GM19239 (cell line): ENCODE measurements at regions not wholly inside any gene's neighbourhood (a gene's known extent, or its start where the extent isn't known, plus 50 kb on each side); places are given as distances from the start of the nearest gene placed in this dataset.

ENCODE experiments used
- DNase-seq: peaks from one replicate; pipeline ENCODE4 v3.0.0; 2011; ENCODE audit warnings: low spot score; ENCODE audit not compliant: insufficient read length
- FAIRE-seq: peaks from 2 replicates; lab custom pipeline; 2011; peaks lifted over from hg19 to GRCh38; lab: Jason Lieb, UNC

- DNase-seq (no peak), FAIRE-seq (no peak)
Observed at GRCh38 chr14:98785578-98785977, 486.4 kb downstream of the BCL11B start.

- FAIRE-seq (no peak), DNase-seq (no peak)
Observed at GRCh38 chr14:98786456-98786855, 485.5 kb downstream of the BCL11B start.

GRCh38 chr14:98791661-98792060 lies 480.3 kb downstream of the BCL11B start:
- FAIRE-seq (no peak), DNase-seq (no peak)

GRCh38 chr14:98792171-98792570 lies 479.8 kb downstream of the BCL11B start:
- no peak for FAIRE-seq
- no peak for DNase-seq

GRCh38 chr14:98798099-98798498 lies 473.9 kb downstream of the BCL11B start:
- FAIRE-seq, result no peak
- DNase-seq, result no peak

GRCh38 chr14:98799891-98800290 lies 472.1 kb downstream of the BCL11B start:
- DNase-seq (no peak), FAIRE-seq (no peak)

- no peak for DNase-seq
- no peak for FAIRE-seq
Observed at GRCh38 chr14:98802044-98802443, 470.0 kb downstream of the BCL11B start.

GRCh38 chr14:98803196-98803595 lies 468.8 kb downstream of the BCL11B start:
- DNase-seq, result no peak
- no peak for FAIRE-seq

- no peak for DNase-seq
- FAIRE-seq, result no peak
Observed at GRCh38 chr14:98808494-98809407, 463.2 kb downstream of the BCL11B start.

GRCh38 chr14:98816195-98816594 lies 455.8 kb downstream of the BCL11B start:
- FAIRE-seq (no peak), DNase-seq (no peak)

- FAIRE-seq (no peak), DNase-seq (no peak)
Observed at GRCh38 chr14:98816720-98817119, 455.3 kb downstream of the BCL11B start.

GRCh38 chr14:98819132-98819866 lies 452.7 kb downstream of the BCL11B start:
- no peak for FAIRE-seq
- DNase-seq, result no peak

GRCh38 chr14:98819867-98820206 lies 452.2 kb downstream of the BCL11B start:
- DNase-seq (no peak), FAIRE-seq (no peak)

- FAIRE-seq (no peak), DNase-seq (no peak)
Observed at GRCh38 chr14:98822917-98823316, 449.1 kb downstream of the BCL11B start.

- DNase-seq (no peak), FAIRE-seq (no peak)
Observed at GRCh38 chr14:98826618-98827017, 445.4 kb downstream of the BCL11B start.

- DNase-seq (no peak), FAIRE-seq (no peak)
Observed at GRCh38 chr14:98834119-98834518, 437.9 kb downstream of the BCL11B start.

GRCh38 chr14:98835051-98835824 lies 436.8 kb downstream of the BCL11B start:
- FAIRE-seq (no peak), DNase-seq (no peak)

- FAIRE-seq, result no peak
Observed at GRCh38 chr14:98835825-98836100, 436.2 kb downstream of the BCL11B start.

GRCh38 chr14:98840091-98840490 lies 431.9 kb downstream of the BCL11B start:
- no peak for FAIRE-seq
- DNase-seq, result no peak

More at GRCh38 chr14:98835825-98836100, 436.2 kb downstream of the BCL11B start:
- DNase-seq, result no peak

- no peak for DNase-seq
- no peak for FAIRE-seq
Observed at GRCh38 chr14:98840511-98840910, 431.5 kb downstream of the BCL11B start.

GRCh38 chr14:98844456-98844855 lies 427.5 kb downstream of the BCL11B start:
- DNase-seq, result no peak
- FAIRE-seq, result no peak
